ENCODE measurements at regions not wholly inside any gene's neighbourhood (a gene's known extent, or its start where the extent isn't known, plus 50 kb on each side); places are given as distances from the start of the nearest gene placed in this dataset.

- H3K4me3 ChIP-seq (ENCODE audit: low read depth, low read length), result no peak overlapping the region
- in situ Hi-C loops (cut with HindIII; ENCODE audit: low sequenced_read_pairs), result no loop called here
- TF ChIP-seq CTCF (IDR thresholded peaks at IDR 0.05; ENCODE audit: low read depth, low read length, missing control alignments), result no peak
- no peak for DNase-seq (ENCODE audit: low read depth)
These were observed 174.3 kb downstream of the ENGASE start for GRCh38 chr17:79248843-79249493.

- in situ Hi-C loops (cut with HindIII; ENCODE audit: low sequenced_read_pairs), result no loop called here
- TF ChIP-seq CTCF (IDR thresholded peaks at IDR 0.05; ENCODE audit: low read depth, low read length, missing control alignments), result no peak
- no peak for DNase-seq (ENCODE audit: low read depth)
- H3K4me3 ChIP-seq (ENCODE audit: low read depth, low read length), result no peak overlapping the region
These were observed 171.9 kb downstream of the ENGASE start for GRCh38 chr17:79246225-79247190.

GRCh38 chr17:79244665-79245064 is 170.0 kb downstream of the ENGASE start:
- DNase-seq (ENCODE audit: low read depth), result no peak
- in situ Hi-C loops (cut with HindIII; ENCODE audit: low sequenced_read_pairs), result loop anchor here (5.0 kb wide), 2 partner anchors 57 to 58 kb away; no protein-coding TSS in a partner anchor
- no peak for TF ChIP-seq CTCF (IDR thresholded peaks at IDR 0.05; ENCODE audit: low read depth, low read length, missing control alignments)
- no peak overlapping the region for H3K4me3 ChIP-seq (ENCODE audit: low read depth, low read length)

- in situ Hi-C loops (cut with HindIII; ENCODE audit: low sequenced_read_pairs), result loop anchor here (5.0 kb wide), 2 partner anchors 57 to 58 kb away; no protein-coding TSS in a partner anchor
- no peak for TF ChIP-seq CTCF (IDR thresholded peaks at IDR 0.05; ENCODE audit: low read depth, low read length, missing control alignments)
- H3K4me3 ChIP-seq (ENCODE audit: low read depth, low read length), result no peak overlapping the region
These were observed 169.4 kb downstream of the ENGASE start for GRCh38 chr17:79243996-79244395.

GRCh38 chr17:79243603-79243990 is 169.0 kb downstream of the ENGASE start:
- no peak for DNase-seq (ENCODE audit: low read depth)
- no peak for TF ChIP-seq CTCF (IDR thresholded peaks at IDR 0.05; ENCODE audit: low read depth, low read length, missing control alignments)
- no peak overlapping the region for H3K4me3 ChIP-seq (ENCODE audit: low read depth, low read length)
- in situ Hi-C loops (cut with HindIII; ENCODE audit: low sequenced_read_pairs), result loop anchor here (5.0 kb wide), 2 partner anchors 56 to 59 kb away; no protein-coding TSS in a partner anchor

More at GRCh38 chr17:79243996-79244395, 169.4 kb downstream of the ENGASE start:
- DNase-seq (ENCODE audit: low read depth), result no peak

GRCh38 chr17:79242873-79243602 is 168.4 kb downstream of the ENGASE start:
- in situ Hi-C loops (cut with HindIII; ENCODE audit: low sequenced_read_pairs), result loop anchor here (5.0 kb wide), 2 partner anchors 56 to 59 kb away; no protein-coding TSS in a partner anchor
- DNase-seq (ENCODE audit: low read depth), result no peak
- TF ChIP-seq CTCF (IDR thresholded peaks at IDR 0.05; ENCODE audit: low read depth, low read length, missing control alignments), result no peak
- no peak overlapping the region for H3K4me3 ChIP-seq (ENCODE audit: low read depth, low read length)
